Hepatocyte (in vitro differentiated cells): ENCODE measurements at regions not wholly inside any gene's neighbourhood (a gene's known extent, or its start where the extent isn't known, plus 50 kb on each side); places are given as distances from the start of the nearest gene placed in this dataset.
"Not testable (repeated sequence)": the region's sequence is repeated elsewhere in the genome, so short reads cannot be mapped to it uniquely, and the experiment has no call there.

ENCODE experiments used
- CTCF ChIP-seq: fragments of 200-600 bp; sonication (generic); IDR thresholded peaks from 2 replicates; pipeline ENCODE4 v1.5.1; 2016; ENCODE audit warnings: antibody characterized with exemption, mild to moderate bottlenecking; ENCODE audit not compliant: poor library complexity
- EZH2 ChIP-seq: fragments of 200-600 bp; sonication (generic); IDR thresholded peaks from 2 replicates; pipeline ENCODE4 v1.6.1; 2016; ENCODE audit warnings: antibody characterized with exemption, mild to moderate bottlenecking, borderline replicate concordance

GRCh38 chr3:177720927-177721326, 523.6 kb upstream of the TBL1XR1 start:
- TF ChIP-seq CTCF, EZH2: not testable (repeated sequence)
